VCaP (cell line): ENCODE measurements at regions not wholly inside any gene's neighbourhood (a gene's known extent, or its start where the extent isn't known, plus 50 kb on each side); places are given as distances from the start of the nearest gene placed in this dataset.
"Not testable (repeated sequence)": the region's sequence is repeated elsewhere in the genome, so short reads cannot be mapped to it uniquely, and the experiment has no call there.

Experiments
- H3K27ac ChIP-seq: fragments of 450-650 bp; 2 replicates; pipeline ENCODE4 v1.5.1; 2017
- TF ChIP-seq, protein P1 (sequence below): fragments of 450-650 bp; conservative IDR thresholded peaks from 2 replicates; pipeline ENCODE4 v1.5.1; 2017; ENCODE audit warnings: mild to moderate bottlenecking, moderate library complexity

DNA sequence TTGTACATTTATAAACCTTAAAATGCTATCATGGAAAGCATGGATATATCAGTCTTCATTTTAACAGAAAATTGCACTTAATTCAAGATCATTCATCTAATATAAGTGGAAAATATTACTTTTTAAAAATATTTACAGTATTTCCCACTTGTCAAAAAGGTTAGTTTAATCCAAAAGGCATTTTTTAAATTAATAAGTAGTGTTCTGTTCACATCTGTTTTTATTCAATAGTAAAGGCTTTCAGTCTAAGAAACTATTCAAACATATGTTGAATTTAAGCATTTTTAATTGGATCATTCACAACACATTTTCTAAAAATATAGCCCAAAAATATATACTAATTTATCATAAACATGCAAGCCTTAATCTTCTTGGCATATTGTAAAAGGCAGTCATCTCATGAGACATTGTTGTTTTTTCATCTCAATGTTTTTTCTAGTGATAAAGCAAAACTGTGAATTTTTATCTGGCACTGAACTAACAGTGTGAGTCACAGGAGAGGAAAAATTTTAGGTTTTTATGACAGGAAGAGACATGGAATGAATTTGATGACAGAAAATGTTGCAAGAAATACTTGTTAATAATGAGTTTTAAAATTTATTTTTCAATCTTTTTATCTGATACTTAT lies 1642.5 kb upstream of the TMEFF2 start:
- TF ChIP-seq, protein P1, sequence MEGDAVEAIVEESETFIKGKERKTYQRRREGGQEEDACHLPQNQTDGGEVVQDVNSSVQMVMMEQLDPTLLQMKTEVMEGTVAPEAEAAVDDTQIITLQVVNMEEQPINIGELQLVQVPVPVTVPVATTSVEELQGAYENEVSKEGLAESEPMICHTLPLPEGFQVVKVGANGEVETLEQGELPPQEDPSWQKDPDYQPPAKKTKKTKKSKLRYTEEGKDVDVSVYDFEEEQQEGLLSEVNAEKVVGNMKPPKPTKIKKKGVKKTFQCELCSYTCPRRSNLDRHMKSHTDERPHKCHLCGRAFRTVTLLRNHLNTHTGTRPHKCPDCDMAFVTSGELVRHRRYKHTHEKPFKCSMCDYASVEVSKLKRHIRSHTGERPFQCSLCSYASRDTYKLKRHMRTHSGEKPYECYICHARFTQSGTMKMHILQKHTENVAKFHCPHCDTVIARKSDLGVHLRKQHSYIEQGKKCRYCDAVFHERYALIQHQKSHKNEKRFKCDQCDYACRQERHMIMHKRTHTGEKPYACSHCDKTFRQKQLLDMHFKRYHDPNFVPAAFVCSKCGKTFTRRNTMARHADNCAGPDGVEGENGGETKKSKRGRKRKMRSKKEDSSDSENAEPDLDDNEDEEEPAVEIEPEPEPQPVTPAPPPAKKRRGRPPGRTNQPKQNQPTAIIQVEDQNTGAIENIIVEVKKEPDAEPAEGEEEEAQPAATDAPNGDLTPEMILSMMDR = no peak
- H3K27ac ChIP-seq = no peak overlapping the region

GRCh38 chr2:193836424-193837006 lies 1641.8 kb upstream of the TMEFF2 start:
- not testable (repeated sequence) for H3K27ac ChIP-seq

GRCh38 chr2:193833895-193834294 lies 1639.2 kb upstream of the TMEFF2 start:
- H3K27ac ChIP-seq = not testable (repeated sequence)

GRCh38 chr2:193824474-193824873 lies 1629.7 kb upstream of the TMEFF2 start:
- TF ChIP-seq, protein P1 = no peak

DNA sequence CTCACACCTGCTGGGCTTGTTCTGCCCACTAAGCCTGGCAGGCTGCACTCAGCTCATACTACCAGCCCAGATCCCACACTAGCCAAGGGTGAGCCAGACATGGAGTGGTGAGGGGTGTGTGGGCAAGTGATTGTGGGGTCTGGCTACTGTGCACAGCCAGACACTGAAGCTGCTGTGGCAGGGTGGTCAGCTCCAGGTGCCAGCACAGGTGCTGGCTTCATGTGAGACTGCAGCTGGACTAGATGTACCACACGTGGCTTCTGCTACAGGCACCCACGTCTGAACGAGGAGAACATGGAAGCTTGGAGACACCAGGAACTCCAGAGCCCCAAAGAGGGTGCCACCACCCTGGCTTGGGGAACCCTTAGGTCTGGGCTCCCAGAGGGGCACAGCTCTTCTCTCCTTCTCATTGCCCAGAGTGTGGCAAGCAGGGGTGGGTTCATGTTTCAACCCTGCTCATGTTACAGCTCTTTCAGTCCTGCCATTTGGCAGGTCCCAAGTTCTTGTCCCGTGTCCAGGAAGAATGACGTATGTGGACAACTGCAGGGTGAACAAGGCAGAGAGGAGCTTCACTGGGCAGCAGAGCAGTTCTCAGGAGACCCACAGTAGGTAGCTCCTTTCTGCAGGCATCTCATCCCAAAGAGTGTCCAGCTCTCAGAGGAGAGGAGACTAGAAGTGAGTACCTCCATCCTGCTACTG lies 1624.2 kb upstream of the TMEFF2 start:
- TF ChIP-seq, protein P1 = no peak
- H3K27ac ChIP-seq = no peak overlapping the region

More at GRCh38 chr2:193824474-193824873, 1629.7 kb upstream of the TMEFF2 start:
- H3K27ac ChIP-seq = no peak overlapping the region

DNA sequence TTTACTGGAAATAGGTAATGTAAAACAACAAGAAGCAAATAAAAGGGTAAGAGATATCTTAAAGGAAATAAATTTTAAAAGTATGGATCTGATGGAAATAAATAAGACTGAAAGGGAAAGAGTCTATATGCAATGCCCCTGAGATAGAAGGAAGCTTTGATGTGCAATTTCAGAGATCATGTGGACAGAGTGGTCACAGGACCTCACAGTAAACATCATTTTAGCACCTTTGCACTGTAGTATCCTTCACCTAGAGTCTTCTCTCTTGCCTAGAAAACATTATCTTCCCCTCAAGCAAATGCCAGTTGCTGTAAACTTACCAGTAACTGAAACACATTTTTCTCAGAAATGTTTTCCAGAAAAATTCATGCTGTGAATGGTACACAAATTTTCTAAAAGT lies 1621.3 kb upstream of the TMEFF2 start:
- H3K27ac ChIP-seq = no peak overlapping the region
- TF ChIP-seq, protein P1 = no peak

- no peak overlapping the region for H3K27ac ChIP-seq
- TF ChIP-seq, protein P1 = no peak
Observed at GRCh38 chr2:193810533-193810932, 1615.8 kb upstream of the TMEFF2 start.

DNA sequence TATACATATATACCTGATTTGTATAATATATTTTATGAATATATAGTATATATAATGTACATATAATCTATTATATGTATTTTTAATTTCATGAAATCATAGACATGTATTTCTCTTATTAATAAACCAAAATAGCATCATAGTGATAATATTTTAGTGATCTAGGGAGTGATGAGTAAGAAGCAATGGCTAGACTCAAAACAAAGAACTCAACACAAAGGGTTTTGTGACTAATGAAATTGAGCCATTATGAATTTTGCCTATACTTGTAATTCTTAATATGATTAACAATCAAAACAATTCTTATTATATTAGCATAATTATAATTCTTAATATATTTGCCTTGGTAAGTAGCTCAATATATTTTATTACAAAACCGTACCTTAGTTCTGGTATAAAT lies 1614.1 kb upstream of the TMEFF2 start:
- TF ChIP-seq, protein P1 = no peak
- H3K27ac ChIP-seq = no peak overlapping the region
